ENCODE measurements at regions not wholly inside any gene's neighbourhood (a gene's known extent, or its start where the extent isn't known, plus 50 kb on each side); places are given as distances from the start of the nearest gene placed in this dataset.

DNA sequence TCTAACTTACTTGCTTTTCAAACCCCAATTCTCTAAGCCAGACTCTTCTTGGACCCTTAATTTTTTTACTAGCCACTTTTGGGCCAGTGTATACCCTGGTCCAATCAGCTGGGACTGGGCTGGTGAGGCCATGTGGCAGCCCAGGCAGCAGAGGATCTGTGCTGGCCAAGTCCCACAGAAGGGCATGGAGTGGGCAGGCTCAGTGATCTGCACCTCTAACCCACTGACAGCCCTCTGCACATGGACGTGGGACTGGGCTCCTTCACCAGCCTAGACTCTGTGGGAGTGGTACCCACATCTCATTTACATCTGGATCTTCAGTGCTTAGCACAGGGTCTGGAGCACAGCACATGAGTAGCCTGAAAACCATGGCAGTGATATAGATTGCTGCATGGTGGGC lies 56.1 kb upstream of the PRR23C start:
- TF ChIP-seq CTCF (IDR thresholded peaks at IDR 0.05) (no peak), EP300 (IDR thresholded peaks at IDR 0.05; ENCODE audit: low read depth) (no peak), POLR2A (IDR thresholded peaks at IDR 0.05) (no peak)
